Limb (tissue), 2 donors: ENCODE measurements at regions not wholly inside any gene's neighbourhood (a gene's known extent, or its start where the extent isn't known, plus 50 kb on each side); places are given as distances from the start of the nearest gene placed in this dataset.
A peak's percentile ranks its signal among the peaks of the same experiment; 100 is the strongest.
"Not testable (repeated sequence)": the region's sequence is repeated elsewhere in the genome, so short reads cannot be mapped to it uniquely, and the experiment has no call there.

Experiments
- DNase-seq, 2 donors: peaks; one replicate each; pipeline ENCODE4 v3.0.0-alpha.2; 2016; ENCODE audit errors: extremely low spot score in 2 of 2

DNA sequence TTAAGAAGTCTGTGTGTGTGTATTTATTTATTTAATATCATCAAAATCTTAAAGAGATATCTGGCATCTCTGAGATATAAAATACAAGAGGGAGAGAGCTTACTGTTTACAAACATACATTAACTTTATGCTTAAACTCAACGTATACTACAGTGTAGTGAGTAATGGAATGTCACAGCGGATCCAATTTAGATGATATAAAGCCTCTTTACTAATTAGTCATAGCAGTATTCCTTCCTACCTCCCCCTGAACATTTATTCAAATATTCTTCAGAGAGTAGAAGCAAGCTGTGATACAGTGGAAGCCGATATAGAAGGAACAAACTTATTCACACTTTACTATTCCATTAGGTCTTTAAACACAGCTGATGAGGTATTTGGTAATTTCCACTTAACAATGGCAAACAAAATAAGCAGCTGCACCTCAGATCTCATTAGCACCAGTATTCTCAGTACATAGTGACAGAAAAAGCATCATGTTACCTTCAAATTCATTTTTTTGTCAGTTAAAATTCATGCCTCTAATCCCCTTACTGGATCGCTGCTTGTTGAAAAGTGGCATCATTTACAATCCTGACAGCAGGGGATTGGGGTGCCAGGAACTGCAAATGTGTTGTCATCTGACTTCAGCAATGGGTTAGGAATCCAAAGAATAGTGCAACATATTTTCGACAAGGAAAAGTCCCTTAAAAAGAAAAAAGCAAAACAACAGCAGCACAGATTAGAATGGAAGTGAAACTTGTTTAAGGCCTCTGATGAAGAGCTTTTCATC, 658.7 kb upstream of the EPHA5 start:
- DNase-seq: no peak

DNA sequence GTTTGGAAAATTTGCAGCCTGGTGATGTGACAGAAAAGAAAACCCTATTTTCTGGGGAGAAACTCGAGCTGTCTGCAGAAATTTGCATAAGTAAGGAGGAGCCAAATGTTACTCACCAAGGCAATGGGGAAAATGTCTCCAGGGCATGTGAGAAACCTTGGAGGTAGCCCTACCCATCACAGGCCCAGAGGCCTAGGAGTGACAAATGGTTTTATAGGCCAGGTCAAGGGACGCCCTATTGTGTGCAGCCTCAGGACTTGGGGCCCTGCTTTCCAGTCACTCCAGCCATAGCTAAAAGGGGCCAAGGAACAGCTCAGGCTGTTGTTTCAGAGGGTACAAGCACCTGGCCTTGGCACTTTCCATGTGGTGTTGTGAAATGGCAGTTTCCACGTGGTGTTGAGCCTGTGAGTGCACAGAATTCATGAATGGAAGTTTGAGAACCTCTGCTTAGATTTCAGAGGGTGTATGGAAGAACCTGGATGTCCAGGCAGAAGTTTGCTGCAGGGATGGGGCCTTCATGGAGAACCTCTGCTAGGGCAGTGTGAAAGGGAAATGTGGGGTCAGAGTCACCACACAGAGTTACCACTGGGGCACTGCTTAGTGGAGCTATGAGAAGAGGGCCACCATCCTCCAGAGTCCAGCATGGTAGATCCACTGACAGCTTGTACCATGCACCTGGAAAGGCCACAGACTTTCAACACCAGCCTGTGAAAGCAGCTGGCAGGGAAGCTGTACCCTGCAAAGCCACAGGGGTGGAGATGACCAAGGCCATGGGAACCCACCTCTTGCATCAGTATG, 637.6 kb upstream of the EPHA5 start:
- no peak for DNase-seq

DNA sequence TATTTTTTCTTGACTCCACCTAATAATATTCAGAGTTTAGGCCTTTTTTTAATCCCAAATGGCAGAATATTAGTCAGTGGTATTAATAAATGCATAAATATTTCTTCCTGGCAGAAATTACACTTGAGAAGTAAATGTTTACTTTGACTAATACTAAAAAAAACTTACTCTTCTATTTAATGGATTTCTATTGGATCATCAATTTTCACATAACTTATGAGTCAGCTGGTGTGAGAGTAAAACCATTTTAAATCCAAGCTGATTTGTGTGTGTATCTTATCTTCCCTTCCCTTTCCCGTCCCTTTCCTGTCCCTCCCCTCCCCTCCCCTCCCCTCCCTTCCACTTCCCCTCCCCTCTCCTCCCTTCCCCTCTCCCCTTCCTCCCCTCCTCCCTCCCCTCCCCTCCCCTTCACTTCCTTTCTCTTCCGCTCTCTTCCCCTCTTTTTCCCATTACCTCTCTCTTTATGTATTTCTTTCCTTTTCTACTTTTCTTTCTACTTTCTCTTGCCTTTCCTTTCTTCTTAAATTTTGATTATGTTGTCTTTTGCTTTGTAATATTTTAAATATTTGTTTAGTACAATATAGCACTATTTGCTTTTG, 630.1 kb upstream of the EPHA5 start:
- no peak for DNase-seq

DNA sequence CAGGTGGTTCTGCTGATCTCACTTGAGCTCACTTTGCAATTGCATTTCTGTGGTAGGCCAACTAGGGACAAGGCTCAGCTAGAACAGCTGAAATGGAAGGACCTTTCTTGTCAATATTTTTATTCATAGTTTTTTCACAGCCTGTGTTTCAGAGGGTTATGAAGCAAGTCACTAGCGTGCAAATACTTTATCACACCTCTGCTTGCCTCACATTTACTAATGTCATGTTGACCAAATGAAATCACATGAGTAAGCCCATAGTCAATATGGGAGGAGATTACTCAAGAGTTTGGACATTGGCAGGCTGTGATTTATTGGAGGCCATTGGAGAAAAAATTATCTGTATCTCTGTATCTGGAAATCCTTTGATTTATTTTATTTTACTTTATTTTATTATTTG, 628.3 kb upstream of the EPHA5 start:
- no peak for DNase-seq

DNA sequence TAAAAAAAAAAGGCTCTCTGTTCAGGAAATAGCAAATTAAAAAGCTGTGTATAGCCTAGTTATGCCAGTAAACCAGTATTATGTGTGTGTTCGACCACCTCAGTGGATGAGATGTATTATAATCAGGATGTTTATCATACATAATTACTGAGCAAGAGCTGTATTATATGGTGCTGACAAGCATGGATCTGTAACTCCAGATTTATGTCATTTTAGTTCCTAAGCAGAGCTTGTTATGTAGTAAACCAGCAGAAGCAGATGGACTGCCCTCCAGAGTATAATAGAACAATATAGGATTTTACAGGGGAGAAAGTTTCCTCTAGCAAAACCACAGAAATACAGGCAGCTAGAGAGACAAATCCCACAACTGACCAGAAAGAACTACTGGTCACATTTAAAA, 627.4 kb upstream of the EPHA5 start:
- DNase-seq: no peak

DNA sequence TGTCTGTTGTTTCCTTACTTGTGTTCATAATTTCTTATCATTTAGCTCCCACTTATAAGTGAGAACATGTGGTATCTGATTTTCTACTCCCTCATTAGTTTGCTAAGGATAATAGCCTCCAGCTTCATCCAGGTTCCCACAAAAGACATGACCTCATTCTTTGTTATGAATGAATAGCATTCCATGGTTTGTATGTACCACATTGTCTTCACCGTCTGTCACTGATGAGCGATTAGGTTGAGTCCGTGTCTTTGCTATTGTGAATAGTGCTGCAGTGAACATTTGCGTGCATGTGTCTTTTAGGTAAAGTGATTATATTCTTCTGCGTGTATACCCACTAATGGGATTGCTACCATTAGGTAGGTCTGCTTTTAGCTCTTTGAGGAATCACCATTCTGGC, 624.3 kb upstream of the EPHA5 start:
- DNase-seq: no peak

DNA sequence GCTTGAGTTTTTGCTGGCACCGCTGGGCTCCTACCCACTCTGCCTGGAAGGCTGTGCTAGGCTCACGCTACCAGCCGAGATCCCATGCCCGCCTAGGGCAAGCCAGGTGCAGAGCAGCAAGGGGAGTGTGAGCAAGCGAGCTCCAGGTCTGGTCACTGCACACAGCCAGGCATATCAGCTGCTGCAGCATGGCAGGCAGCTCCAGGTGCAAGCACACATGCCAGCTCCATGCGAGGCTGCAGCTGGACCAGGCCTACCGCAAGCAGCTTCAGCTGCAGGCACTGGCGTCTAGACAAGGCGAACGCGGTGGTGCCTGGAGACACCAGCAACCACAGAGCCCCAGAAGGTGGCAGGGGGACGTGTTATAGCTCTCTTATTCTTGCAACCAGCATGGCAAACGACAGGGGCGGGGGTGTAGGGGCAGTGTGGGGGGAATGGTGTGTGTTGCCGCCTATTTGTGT, 614.7 kb upstream of the EPHA5 start:
- no peak for DNase-seq

DNA sequence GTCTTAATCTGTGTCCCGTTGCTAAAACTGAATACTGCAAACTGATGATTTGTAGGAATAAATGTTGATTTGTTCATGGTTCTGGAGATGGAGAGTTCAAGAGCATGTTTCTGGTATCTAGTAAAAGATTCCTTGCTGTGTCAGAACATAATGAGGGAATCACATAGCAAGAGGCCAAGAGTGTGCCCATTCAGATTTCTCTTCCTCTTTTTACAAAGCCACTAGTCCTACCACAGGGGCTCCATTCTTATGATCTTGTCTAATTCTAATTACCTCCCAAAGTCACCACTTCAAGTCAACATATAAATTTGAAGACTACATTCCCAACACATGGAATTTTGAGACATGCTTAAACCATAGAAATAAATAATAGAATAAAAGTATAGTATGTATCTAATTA, 608.8 kb upstream of the EPHA5 start:
- DNase-seq: no peak

DNA sequence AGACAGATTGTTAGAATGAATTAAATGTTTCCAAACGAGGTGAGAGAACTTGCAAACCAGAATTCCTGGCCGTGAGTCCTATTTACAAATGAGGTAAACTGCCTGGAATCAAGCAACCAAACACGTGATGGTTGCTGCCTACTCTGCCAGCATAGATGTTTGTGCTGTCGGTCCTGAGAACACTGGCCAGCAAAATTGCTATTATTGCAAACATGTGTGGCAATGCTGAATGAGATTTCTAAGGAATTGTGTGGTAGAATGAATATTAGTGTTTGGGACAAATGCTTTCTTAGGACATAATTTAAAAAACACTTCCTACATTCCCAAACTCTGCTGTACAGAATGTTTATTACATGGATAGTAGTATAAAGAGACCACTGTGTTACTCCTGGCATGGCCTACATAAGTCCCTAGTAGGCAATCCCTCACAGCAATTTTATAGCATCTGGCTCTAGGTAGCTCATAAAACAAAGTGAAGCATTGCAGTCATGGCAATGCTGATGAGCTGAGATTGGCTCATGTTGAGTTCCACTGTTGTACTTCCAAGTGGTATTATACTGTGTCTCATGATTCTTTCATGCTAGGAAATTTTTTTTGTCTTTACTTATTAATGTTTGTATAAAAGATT, 605.2 kb upstream of the EPHA5 start:
- peak; percentile 28 to 50 for DNase-seq

DNA sequence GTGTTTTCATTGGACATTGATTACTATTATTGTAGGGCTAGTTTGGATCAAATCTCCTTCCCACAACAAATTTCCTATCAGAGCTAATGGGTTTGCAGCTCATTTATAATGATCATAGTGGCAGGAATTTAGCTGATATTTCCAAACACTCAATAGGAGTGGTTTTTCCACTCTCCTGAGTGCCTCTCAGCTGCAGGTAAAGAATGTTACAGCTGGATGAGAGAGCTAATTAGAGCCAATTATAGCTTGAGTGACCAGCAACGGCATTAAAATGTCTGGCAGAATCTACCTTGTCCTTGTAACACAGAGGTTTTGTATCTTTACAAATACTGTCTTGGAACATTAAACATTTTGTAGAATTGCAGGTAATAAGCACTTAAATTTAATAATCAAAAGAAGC, 602.8 kb upstream of the EPHA5 start:
- DNase-seq: no peak

DNA sequence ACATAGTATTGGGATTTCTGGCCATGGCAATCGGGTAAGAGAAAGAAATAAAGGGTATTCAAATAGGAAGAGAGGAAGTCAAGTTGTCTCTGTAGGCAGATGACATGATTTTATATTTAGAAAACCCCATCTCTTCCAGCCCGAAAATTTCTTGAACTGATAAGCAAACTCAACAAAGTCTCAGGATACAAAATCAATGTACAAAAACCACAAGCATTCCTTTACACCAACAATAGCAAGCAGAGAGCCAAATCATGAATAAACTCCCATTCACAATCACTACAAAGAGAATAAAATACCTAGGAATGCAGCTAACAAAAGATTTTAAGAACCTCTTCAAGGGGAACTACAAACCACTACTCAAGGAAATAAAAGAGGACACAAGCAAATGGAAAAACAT, 600.1 kb upstream of the EPHA5 start:
- DNase-seq: not testable (repeated sequence)

DNA sequence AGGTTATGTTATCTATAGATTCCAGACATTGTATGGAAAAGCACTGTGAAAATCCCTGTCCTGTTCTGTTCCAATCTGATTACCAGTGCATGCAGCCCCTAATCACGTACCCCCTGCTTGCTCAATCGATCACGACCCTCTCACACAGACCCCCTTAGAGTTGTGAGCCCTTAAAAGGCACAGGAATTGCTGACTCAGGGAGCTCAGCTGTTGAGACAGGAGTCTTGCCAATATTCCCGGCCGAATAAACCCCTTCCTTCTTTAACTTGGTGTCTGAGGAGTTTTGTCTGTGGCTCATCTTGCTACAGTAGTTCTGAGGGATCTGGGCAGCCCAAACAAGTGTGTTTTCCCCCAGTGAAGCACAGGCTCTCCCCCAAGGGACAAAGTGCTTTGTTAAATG, 596.3 kb upstream of the EPHA5 start:
- DNase-seq: not testable (repeated sequence)

DNA sequence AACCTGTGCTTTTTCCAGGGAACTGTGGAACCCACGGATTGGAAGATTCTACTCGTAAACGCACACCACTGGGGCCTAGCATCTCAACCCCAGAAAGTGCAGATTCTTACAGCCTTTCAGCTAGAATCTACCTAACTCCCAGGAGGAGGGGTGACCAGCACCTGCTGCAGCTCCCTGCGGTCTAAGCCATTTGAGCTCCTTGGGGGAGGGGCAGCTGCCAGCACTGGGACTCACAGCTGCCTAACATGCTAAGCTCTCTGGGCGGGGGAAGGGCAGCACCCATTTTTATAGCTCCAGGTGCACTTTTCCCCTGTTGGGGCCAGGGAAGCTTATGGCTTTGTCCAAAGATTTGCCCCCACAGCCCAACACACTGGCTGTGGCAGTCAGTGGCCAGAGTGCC, 595.7 kb upstream of the EPHA5 start:
- DNase-seq: no peak

DNA sequence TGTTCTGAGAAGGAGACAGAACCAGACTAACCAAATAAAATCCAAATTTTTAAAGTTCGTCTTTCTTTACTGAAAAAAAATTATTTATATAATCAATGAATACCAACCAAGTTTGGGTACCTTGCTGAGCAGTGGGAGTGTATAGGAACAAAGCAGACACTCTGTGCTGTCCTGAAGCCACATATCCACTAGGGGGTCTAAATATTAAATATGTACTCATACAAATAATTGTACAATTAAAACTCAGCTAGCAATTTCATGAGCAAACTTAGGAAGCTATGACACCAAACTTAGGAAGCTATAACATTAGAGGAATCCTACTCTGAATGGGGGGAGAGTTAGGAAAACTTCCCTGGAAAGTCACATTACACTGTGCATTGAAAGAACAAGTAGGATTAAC, 582.0 kb upstream of the EPHA5 start:
- no peak for DNase-seq

DNA sequence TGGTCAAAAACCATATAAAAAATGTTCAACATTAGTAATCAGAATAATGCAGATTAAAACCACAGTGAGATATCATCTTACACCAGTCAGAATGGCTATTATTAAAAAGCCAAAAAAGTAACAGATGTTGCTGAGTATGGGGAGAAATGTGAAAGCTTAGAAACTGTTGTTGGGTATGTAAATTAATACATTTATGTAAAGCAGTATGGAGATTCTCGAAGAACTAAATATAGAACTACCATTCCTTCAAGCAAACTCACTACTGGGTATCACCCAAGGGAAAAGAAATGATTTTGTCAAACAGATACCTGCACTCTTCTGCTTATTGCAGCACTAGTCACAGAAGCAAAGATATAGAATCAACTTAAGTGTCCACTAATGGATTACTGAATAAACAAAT, 576.4 kb upstream of the EPHA5 start:
- no peak for DNase-seq

DNA sequence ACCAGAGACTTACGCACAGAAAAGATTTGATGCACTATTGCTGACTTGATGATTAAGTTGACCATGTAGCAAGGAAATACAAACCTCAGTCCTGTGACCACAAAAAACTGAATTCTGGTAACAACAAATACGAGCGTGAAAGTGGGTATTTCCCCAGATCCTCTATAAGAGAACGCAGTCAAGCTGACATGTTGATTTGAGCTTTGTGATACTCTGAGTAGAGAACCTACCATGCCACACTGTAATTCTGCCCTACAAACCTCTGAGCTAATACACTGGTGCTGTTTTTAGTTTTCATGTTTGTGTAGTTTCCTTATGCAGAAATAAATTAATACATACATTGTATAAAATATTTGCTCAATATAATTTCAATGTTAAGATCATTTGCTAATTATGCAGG, 565.6 kb upstream of the EPHA5 start:
- DNase-seq: no peak

DNA sequence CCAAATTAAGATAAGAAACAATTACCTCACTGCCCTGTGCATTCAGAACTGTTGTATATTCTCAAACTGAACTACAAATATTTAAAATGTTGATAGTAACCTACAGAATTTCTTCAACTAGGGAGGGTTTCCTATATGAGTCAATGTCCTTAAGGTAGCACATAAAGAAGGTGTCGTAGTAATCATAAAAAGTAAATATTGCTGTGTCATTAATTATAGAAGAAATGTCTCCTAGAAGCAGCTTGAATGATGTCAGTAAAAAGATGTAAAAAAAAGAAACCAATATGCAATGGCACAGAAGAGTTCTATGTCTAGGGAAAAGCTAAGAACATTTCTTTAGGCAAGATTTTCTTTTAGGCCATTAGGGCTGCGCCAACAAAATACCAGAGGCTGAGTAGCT, 559.6 kb upstream of the EPHA5 start:
- no peak for DNase-seq

DNA sequence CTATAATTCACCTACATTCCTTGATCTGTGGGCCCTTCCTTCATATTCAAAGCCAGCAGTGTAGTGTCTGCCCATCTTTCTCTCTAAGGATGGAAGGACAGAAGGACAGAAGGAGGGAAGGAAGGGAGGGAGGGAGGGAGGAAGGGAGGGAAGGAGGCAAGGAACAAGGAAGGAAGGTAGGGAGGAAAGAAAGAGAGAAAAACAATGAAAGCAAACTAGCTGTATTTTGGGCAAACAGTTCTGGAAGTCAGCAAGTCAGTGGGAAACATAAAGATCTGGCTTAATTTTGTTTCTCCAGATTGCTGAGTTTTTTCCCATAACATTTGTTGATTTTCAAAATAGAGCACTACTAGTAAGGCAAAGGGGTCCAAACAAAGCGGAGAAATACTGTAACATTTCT, 555.2 kb upstream of the EPHA5 start:
- no peak for DNase-seq

DNA sequence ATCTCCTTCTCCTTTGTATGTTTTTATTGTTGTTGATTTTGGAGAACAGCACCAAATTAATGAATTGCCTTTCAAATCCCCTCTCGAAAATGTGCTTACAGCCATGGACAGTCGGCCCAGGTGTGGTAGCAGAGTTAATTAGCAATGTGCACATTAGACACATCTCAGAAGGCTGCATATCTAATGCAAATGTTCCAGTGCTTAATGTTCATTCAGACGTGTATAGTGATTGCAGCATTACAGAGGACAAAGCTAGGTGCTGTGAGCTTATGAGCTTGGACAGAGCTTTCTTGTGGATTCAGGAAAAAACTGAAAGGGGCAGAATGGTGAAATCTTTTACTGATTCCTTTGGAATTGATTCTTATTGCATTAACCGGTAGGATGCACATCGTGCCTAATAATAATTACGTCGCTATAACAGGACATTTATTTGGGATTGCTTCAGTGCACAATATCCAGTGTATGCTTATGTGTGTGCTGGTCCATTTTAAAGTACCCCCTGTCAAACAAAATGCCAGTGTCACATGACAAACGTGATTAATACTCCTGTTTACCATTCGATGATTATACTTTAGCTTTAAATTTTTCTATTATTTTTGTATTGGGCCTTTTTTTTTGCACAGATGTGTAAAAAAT, 552.9 kb upstream of the EPHA5 start:
- DNase-seq: no peak

DNA sequence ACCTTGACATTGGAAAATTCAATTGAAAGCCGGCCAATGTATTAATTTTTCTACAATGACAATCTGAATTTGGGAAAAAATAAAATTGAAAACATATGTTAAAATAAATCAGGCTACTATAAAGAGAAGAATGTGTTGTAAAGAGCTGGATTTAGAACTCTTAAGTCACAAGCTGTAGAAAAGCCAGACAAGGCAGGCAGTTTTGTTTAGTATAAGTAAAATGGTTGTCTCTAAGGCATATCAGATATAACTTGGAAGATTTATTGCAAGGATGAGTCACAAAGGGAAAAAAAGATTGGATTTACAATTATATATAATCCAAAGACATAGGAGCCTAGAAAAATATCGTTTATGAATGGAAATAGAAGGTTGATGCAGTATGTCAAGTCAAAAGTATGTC, 549.1 kb upstream of the EPHA5 start:
- DNase-seq: peak in 1 of 2 donors; percentile 12

DNA sequence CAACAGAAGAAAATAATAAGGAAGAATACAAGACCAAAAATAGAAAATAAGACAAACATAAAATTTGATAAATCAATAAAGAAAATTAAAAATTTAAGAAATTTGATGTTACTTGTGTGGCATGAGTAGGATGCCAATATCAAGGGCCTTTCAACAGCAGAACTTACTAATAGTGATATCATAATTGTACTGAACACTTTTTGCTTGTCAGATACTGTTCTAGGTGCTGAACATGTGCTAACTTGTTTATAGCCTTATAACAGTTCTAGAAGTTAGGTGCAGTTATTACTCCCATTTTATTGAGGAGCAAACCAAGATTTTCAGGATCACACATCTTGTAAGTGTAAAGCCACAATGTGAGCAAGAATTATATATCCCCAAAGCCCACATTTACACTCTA, 546.0 kb upstream of the EPHA5 start:
- no peak for DNase-seq

DNA sequence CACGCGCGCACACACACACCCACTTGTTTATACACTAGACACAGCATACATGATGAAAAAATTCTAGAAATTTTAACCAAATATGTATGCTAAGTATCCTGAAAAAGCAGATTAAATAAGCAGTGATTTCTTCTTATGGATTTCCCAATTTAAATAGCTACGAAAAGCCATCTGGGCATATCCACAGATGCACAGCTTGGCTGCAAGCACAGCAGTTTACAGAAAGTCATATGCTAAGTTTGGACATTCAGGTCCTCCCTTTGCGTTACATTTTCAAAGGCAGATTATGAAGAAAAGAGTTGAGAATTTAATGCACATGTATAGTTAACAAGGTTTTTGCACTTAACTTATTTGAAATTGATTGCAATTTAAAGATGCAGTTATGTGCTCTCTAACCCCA, 542.2 kb upstream of the EPHA5 start:
- no peak for DNase-seq
